ENCODE measurements at regions not wholly inside any gene's neighbourhood (a gene's known extent, or its start where the extent isn't known, plus 50 kb on each side); places are given as distances from the start of the nearest gene placed in this dataset.

DNA sequence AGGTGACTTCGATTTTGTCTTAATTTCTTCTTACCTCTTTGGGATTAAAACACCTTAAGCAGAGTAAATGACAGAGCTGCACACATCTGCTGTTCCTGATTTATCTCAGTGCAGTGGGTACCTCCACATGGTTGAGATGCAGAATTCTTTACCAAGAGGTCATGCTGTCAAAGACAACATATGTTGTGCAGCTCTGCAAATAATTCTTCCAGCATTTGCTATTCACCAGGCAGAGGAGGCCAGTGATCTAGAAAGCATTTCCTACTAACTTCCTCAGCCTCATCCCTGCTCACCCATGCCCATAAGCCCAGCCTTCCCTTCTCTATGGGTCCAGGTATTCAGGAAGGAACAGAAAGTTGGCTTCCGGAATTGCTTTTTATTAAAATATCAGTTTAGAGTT lies 109.3 kb downstream of the THBS2 start:
- TF ChIP-seq, protein P1, sequence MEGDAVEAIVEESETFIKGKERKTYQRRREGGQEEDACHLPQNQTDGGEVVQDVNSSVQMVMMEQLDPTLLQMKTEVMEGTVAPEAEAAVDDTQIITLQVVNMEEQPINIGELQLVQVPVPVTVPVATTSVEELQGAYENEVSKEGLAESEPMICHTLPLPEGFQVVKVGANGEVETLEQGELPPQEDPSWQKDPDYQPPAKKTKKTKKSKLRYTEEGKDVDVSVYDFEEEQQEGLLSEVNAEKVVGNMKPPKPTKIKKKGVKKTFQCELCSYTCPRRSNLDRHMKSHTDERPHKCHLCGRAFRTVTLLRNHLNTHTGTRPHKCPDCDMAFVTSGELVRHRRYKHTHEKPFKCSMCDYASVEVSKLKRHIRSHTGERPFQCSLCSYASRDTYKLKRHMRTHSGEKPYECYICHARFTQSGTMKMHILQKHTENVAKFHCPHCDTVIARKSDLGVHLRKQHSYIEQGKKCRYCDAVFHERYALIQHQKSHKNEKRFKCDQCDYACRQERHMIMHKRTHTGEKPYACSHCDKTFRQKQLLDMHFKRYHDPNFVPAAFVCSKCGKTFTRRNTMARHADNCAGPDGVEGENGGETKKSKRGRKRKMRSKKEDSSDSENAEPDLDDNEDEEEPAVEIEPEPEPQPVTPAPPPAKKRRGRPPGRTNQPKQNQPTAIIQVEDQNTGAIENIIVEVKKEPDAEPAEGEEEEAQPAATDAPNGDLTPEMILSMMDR (conservative IDR thresholded peaks at IDR 0.05) = no peak
- TF ChIP-seq EZH2 (IDR thresholded peaks at IDR 0.05; ENCODE audit: low read depth) = no peak
